ENCODE measurements at regions not wholly inside any gene's neighbourhood (a gene's known extent, or its start where the extent isn't known, plus 50 kb on each side); places are given as distances from the start of the nearest gene placed in this dataset.
"Not testable (repeated sequence)": the region's sequence is repeated elsewhere in the genome, so short reads cannot be mapped to it uniquely, and the experiment has no call there.

DNA sequence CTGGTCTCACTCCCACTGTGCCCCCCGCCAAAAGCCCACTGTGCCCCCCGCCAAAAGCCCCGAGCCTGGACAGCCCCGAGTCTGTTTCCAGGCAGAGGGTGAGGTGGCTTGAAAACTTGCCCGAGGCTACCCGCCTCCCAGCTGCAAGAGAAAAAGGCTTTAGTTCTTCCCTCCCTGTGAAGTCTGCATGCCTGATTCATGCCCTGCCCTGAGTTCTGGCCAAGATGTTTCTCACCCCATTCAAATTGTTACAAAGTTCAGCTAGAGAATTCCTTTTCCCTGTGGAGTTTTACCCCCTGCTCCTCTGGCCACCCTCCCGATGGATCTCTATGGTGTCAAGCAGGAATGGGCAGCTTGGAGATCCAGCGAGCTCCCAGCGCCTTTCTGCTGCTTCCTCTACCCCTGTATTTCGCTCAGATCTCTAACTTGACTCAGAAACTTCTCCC is 298.8 kb upstream of the MAP3K7 start:
- DNase-seq: peak; percentile 85
- Histone ChIP-seq H3K9me3 (peaks cover 4% of the 10 kb centered on the region), H3K4me3 (peak overlapping the region; percentile 13), H3K36me3 (no peaks in the 10 kb centered on the region), H3K27me3 (no peaks in the 10 kb centered on the region)

DNA sequence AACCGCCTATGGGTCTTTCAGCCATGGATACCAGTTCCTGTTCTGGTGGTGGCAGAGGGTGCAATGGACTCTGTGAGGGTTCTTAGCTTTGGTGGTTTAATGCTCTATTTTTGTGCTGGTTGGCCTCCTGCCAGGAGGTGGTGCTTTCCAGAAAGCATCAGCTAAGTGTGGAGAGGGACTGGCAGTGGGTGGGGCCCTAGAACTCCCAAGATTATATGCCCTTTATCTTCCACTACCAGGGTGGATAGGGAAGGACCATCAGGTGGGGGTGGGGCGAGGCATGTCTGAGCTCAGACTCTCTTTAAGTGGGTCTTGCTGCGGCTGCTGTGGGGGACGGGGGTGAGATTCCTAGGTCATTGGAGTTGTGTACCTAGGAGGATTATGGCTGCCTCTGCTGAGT is 298.3 kb upstream of the MAP3K7 start:
- not testable (repeated sequence) for H3K9me3 ChIP-seq
- peak overlapping the region; percentile 13 for H3K4me3 ChIP-seq
- peak; percentile 42 for DNase-seq

DNA sequence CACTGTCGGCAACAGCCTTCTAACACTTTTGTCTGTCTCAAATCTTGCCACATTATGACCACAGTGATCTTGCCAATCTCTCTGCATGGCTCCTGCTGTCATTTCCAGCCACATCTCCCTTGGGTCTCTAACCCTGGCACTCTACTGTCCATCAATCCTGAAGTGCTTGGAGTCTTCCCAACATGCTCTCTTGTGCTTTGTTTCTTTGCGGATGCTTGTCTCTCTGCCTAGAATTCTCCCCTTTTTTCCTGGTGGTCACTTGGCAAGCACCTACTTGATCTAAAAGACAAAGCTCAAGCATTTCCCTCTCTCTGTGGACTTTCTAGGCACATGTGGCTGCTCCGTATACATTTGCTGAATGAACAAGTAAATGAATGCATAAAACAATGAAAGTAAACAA is 290.7 kb upstream of the MAP3K7 start:
- Histone ChIP-seq H3K9me3 (no peaks in the 10 kb centered on the region), H3K4me3 (no peak overlapping the region), H3K27me3 (peaks cover 7% of the 10 kb centered on the region), H3K36me3 (no peaks in the 10 kb centered on the region)
- no peak for DNase-seq

More for the DNA sequence above, 298.3 kb upstream of the MAP3K7 start:
- not testable (repeated sequence) for H3K36me3 ChIP-seq, H3K27me3 ChIP-seq

DNA sequence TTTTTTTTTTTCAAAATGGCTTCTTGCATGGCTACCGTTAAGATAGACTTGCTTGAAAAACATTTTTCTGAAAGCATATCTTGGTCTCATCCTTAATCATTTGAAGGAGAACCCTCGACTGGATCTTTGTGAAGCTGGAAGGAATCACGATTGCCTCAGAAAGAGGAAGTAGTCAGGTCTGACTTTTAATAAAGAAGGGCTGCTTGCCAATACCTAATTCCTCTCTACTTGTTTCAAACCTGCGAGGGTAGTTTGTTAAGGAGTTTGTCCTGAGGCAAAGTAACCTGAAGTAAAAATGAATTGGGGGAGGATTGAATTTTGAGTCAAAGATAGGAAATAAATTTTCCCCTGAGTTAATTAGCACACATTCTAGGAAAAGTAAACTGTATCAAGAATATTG is 288.1 kb upstream of the MAP3K7 start:
- Histone ChIP-seq H3K4me3 (no peak overlapping the region), H3K9me3 (no peaks in the 10 kb centered on the region), H3K27me3 (peaks cover 7% of the 10 kb centered on the region), H3K36me3 (no peaks in the 10 kb centered on the region)
- DNase-seq: no peak

DNA sequence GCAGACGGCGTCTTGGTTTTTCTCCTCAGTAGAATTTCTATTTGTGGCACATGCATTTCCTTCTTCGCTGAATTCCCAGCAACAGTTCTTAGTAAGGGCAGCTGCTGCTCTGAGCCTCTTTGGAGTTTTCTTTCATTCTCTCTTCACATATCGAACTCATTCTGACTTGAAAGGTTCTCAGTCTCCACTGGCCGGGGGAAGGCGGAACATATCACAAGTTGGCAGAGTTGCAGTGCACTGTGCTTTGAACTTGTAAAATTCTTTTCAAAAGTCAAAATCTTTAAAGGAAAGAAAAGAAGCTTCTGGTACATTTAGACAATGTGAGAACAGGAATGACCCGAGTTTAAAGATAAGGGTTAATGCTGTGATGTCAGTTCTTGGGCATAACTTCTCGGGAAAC is 286.1 kb upstream of the MAP3K7 start:
- H3K9me3 ChIP-seq: no peaks in the 10 kb centered on the region
- H3K36me3 ChIP-seq: no peaks in the 10 kb centered on the region
- H3K4me3 ChIP-seq: no peak overlapping the region
- peaks cover 7% of the 10 kb centered on the region for H3K27me3 ChIP-seq
- no peak for DNase-seq

DNA sequence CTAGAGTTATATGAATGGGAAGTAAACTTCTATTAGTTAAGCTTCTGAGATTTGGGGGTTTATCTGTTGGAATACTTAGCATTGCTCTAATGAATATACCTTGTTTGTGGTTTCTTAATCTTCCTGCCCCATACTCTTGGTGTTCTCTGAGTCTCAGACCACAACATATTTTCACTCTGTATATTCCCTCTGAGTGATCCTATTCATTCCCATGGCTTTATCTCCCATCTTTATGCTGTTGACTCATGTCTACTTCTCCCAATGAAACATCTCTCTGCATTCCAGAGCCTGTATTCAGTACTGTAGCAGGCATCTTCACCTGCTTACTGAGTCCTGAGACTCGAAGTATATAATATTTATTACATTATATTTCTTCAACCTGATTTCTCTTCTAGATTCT is 283.7 kb upstream of the MAP3K7 start:
- no peak overlapping the region for H3K4me3 ChIP-seq
- H3K27me3 ChIP-seq: peaks cover 7% of the 10 kb centered on the region
- H3K36me3 ChIP-seq: no peaks in the 10 kb centered on the region
- no peak for DNase-seq
- H3K9me3 ChIP-seq: no peaks in the 10 kb centered on the region

DNA sequence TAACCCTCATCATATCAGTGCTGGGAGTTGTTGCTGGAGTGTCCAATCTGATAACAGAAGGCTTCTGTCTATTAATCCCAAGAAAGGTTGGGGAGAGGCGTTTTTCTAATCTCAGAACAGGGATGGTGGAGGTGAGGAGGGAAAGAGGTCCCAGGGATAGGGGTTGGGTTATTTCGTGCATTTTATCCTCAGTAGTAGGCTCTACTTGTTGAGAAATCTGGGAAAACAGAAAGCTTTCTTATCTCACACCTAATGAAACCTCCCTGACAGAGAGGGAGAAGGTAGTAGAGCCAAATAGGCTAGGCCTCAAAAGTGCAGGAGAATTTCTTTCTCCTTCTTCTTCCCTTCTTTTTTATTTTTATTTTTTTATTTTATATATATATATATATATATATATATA is 281.8 kb upstream of the MAP3K7 start:
- no peaks in the 10 kb centered on the region for H3K9me3 ChIP-seq
- H3K36me3 ChIP-seq: no peaks in the 10 kb centered on the region
- no peak for DNase-seq
- peaks cover 3% of the 10 kb centered on the region for H3K27me3 ChIP-seq
- H3K4me3 ChIP-seq: no peak overlapping the region

DNA sequence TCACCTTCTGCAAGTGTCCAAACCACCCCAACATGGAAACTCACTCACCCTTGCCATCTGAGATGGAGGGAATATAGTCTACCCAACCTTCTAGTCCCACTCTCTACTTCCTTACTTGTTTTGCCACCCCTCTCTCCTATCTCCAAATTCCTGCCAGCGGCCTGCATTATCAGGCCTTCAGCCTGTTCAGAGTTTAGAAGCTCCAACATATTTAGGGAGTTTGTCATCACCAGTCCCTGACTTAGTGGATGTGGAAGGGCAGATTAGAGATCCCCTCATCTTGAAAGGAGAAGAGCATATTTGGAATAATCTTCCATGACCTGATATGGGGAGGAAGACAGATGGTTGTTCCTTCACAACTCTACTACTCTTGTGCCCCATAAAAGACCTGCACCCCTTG is 281.4 kb upstream of the MAP3K7 start:
- Histone ChIP-seq H3K36me3 (no peaks in the 10 kb centered on the region), H3K27me3 (no peaks in the 10 kb centered on the region)

DNA sequence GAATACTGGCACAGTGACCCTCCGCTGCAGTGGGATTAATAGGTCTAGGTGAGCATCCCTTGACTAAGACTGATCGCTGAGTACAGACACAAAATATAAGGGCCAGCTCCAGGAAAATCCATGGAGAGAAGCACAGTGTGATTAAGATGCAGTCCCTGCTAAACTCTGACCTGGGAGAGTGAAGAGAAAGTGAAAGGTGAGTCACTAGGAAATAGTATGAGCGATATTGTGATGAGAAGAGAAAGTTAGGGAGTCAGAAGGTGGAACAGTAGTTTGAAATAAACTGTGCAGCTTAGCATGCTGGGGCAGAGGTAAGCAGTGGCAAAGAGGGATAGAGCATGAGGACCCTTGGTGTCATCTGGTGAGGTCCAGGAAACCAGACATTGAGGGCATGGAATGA is 278.6 kb upstream of the MAP3K7 start:
- DNase-seq: no peak
- no peaks in the 10 kb centered on the region for H3K36me3 ChIP-seq
- no peaks in the 10 kb centered on the region for H3K9me3 ChIP-seq
- H3K27me3 ChIP-seq: no peaks in the 10 kb centered on the region
- H3K4me3 ChIP-seq: no peak overlapping the region

More for the DNA sequence above, 281.4 kb upstream of the MAP3K7 start:
- DNase-seq: no peak
- H3K9me3 ChIP-seq: no peaks in the 10 kb centered on the region
- no peak overlapping the region for H3K4me3 ChIP-seq

DNA sequence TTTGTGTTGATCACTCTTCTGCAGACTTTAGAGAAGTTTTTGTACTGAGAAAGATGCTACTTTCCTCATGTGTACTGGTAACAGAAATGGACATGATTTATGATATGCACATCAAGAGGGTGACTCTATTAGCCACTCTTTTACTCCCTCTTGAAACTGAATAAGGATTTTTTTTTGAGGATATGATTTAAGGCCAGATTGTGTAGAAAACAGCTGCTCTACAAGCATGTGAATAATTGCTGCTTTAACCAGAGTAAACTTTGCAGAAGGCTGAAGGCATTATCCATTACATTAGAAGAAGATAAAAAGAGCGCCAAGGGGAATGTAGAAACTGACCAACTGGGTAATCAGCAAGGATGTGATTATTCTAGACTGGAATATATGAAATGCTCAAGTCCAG is 276.2 kb upstream of the MAP3K7 start:
- DNase-seq: no peak
- H3K27me3 ChIP-seq: no peaks in the 10 kb centered on the region
- H3K4me3 ChIP-seq: no peak overlapping the region
- no peaks in the 10 kb centered on the region for H3K9me3 ChIP-seq
- no peaks in the 10 kb centered on the region for H3K36me3 ChIP-seq

DNA sequence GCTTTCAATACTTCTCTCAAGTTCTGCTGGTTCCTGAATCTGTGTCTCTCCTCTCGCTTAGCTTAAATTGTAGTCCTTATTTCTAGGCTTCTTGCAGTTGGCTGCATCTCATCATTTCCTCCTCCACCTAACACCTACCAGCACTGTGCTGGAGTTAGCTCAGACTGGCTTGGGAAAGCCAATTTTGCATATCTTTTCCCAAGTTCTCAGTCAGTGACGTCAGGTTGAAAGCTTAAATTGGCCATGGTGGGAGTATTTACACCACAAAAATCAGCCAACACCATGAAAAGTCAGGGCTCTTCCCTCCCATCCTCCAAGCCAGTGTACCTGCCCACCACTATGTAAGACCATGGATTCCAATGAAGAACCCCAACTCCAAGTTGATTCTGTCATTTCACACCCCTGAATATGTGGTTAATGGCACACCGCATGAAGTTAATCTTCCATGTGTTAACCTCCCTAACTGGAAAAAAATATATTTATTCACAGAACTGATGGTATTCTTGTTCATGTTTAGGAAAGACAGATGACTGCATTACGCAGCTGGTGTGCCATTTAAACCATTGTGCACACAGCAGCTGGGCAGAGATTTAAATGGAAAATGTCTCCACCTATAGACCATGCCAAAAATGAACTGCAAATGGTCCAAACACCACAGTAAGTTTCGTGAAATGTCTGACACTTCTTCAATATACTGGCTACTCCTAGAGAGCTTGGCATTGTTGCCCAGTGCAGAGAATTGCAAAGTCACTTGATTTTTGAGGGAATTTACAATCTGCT is 274.1 kb upstream of the MAP3K7 start:
- Histone ChIP-seq H3K36me3 (no peaks in the 10 kb centered on the region), H3K27me3 (no peaks in the 10 kb centered on the region; the same call in none of the 2 replicates), H3K9me3 (no peaks in the 10 kb centered on the region), H3K4me3 (no peak overlapping the region)
- DNase-seq: no peak

DNA sequence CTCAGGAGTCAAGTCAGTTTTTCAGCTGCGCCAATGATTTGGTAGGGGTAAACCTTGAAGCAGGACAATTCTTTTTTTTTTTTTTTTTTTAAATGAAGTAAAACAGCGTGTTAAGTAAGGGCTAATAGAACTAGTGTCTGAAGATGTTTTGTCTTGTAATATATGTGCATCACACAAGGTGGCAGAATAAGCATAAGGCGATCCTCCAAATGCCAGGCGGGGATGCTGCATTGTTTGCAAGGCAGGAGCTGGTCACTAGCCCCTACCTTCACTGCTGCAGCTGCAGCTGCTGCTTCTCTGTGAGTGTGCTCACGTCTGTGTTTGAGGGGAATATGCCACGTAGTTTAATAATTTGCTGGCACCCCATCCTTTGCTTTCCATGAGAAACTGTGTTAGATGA is 272.7 kb upstream of the MAP3K7 start:
- H3K9me3 ChIP-seq: no peaks in the 10 kb centered on the region
- H3K36me3 ChIP-seq: no peaks in the 10 kb centered on the region
- H3K4me3 ChIP-seq: no peak overlapping the region
- H3K27me3 ChIP-seq: peaks cover 6% of the 10 kb centered on the region
- DNase-seq: peak; percentile 12

DNA sequence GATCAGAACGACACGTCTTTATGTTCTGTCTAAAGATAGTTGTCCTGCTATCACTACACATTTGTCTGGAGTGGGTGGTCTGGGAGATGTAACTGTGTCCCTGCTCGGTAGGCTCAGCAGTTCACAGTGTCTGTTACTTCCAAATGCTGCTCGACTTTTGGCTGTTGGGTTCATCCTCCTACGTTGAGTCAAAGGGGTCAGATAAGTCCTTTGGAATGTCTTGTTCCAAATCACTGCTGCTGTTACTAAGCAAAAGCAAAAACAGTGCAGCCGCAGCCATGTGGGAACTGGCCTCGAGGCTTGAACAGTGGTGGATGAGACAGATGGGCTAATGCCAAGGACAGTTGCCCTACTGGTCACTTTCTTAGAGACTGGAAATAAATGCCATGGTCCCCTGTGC is 272.2 kb upstream of the MAP3K7 start:
- no peak for DNase-seq
- Histone ChIP-seq H3K4me3 (no peak overlapping the region), H3K9me3 (no peaks in the 10 kb centered on the region), H3K36me3 (no peaks in the 10 kb centered on the region), H3K27me3 (peaks cover 9% of the 10 kb centered on the region)

DNA sequence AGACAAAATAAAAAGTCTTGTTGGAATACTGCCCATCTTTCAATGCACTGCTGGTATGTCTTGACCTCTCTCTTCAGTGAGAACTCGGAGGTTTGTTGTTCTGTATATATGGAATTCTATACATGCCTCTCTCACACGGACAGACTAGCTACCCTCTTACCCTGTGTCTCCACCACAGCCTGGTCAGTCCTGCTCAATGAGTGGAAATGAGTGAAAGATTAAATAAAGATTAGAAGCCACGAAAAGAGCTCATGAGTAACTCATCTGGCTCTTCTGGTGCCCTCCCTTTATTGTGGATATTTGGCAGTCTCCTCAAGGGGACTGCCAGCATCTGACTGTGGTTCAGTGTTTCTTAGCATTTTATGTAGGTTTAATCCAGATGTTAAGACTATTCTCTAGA is 262.8 kb upstream of the MAP3K7 start:
- Histone ChIP-seq H3K4me3 (no peak overlapping the region), H3K36me3 (no peaks in the 10 kb centered on the region), H3K27me3 (peaks cover 15% of the 10 kb centered on the region), H3K9me3 (no peaks in the 10 kb centered on the region)
- peak; percentile 16 for DNase-seq

DNA sequence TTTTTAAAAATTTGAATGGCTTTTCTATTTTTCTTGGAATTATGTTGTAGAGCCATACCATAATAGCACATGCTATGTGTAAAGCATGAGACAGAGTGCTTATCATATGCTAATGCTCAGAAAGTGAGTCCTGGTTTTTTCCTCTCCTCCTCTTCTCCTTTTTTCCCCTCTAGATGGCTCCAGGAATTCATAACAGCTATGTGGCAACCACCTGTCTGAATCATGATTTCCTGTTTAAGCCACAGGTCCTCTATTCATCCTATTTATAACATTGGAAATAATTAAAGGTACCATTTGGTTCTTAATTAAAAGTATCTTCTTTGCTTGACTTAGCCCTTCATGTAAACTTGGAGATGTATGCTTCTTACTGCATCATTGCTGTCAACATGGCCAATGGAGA is 260.0 kb upstream of the MAP3K7 start:
- DNase-seq: no peak
- Histone ChIP-seq H3K27me3 (peaks cover 6% of the 10 kb centered on the region; the same call in 1 of the 2 replicates), H3K9me3 (no peaks in the 10 kb centered on the region), H3K4me3 (no peak overlapping the region), H3K36me3 (no peaks in the 10 kb centered on the region)

DNA sequence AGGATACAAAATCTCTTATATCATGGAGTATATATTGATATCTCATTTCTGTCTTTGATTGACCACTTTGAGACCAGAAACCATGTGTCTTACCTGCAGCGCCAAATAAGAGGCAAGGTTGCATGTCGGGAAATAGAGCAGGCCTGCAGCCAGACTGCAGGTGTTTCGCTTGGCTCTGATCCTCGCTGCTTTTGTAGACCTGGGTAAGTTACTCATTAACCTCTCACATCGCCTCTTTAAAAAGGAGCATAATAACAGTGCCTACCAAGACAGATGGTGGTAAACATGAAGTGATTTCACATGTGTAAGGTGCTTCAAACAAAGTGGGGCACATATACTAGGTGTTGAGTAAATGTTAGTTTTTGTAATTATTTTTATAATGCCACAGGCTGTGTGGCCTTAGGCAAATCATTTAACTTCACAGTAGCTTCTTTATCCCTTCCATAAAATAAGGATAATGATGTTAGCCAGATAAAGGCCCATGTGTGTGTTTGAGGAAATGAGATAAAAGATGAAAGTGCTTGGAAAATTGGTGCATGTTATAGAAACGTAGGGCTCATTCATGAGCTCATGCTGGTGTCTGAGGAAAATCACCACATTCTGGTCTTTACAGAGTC is 248.8 kb upstream of the MAP3K7 start:
- no peak for DNase-seq
- H3K27me3 ChIP-seq: no peaks in the 10 kb centered on the region
- no peaks in the 10 kb centered on the region for H3K36me3 ChIP-seq
- no peak overlapping the region for H3K4me3 ChIP-seq
- no peaks in the 10 kb centered on the region for H3K9me3 ChIP-seq

DNA sequence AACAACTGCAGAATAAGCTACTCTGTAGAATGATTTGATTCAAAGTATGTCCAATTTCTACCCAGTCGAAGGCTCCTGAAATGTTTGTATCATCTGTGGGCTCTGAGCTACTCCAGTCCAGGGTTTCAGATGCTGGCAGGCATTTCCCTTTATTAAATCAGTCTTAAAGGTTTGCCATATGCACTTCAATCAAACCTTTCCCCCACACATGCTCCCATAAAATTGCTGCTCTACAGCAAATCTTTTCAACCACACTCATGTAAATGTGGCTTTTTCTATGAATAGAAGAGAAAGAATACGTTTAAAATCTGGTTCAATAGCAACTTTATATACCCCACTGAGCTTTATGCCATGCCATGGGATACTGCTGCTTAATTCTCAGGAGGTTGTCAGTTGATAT is 242.4 kb upstream of the MAP3K7 start:
- DNase-seq: no peak
- Histone ChIP-seq H3K36me3 (no peaks in the 10 kb centered on the region), H3K27me3 (no peaks in the 10 kb centered on the region), H3K9me3 (no peaks in the 10 kb centered on the region), H3K4me3 (no peak overlapping the region)

DNA sequence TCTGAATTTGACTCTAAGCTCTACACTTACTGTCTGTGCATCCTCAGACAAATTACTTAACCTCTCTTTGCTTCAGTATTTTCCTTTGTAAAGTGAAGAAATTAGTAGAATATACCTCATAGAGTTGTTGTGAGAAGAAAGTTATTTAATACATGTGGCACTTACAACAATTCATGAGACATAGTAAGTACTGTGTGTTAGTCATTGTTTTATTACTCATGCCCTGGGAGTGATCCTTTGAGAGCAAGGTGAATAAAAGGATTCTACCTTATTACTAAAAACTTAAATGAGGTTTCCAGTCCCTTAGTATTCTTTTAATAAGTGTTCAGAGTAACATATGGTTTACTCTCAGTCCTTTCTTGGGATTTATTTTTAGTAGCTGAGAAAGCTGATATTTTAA is 233.6 kb upstream of the MAP3K7 start:
- H3K9me3 ChIP-seq: no peaks in the 10 kb centered on the region
- H3K27me3 ChIP-seq: no peaks in the 10 kb centered on the region; the same call in 1 of the 2 replicates
- H3K4me3 ChIP-seq: no peak overlapping the region
- no peak for DNase-seq
- H3K36me3 ChIP-seq: no peaks in the 10 kb centered on the region

Measured in MG63 (cell line).